ENCODE measurements at regions not wholly inside any gene's neighbourhood (a gene's known extent, or its start where the extent isn't known, plus 50 kb on each side); places are given as distances from the start of the nearest gene placed in this dataset.

DNA sequence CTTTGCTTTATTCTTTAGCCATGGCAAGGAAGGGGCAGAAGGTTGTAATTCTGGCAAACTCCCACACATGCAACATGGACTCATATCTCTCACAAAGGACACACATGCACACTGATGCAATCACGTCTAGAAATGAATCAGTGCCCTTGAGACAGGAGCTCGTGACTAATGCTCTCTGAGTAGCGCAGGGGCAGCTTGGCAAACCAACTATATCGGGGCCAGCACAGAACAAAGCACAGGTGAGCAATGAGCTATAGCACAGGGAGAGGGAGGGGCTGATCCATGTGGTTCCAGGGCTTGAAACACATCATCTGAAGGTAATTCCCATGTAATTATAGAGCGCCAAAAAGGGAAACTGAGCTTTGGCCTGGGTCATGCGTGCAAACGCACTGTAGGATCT, 165.2 kb upstream of the KLF7 start:
- TF ChIP-seq, protein P1, sequence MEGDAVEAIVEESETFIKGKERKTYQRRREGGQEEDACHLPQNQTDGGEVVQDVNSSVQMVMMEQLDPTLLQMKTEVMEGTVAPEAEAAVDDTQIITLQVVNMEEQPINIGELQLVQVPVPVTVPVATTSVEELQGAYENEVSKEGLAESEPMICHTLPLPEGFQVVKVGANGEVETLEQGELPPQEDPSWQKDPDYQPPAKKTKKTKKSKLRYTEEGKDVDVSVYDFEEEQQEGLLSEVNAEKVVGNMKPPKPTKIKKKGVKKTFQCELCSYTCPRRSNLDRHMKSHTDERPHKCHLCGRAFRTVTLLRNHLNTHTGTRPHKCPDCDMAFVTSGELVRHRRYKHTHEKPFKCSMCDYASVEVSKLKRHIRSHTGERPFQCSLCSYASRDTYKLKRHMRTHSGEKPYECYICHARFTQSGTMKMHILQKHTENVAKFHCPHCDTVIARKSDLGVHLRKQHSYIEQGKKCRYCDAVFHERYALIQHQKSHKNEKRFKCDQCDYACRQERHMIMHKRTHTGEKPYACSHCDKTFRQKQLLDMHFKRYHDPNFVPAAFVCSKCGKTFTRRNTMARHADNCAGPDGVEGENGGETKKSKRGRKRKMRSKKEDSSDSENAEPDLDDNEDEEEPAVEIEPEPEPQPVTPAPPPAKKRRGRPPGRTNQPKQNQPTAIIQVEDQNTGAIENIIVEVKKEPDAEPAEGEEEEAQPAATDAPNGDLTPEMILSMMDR (IDR thresholded peaks at IDR 0.05): no peak
- no peaks in the 10 kb centered on the region for H3K27me3 Mint-ChIP-seq (ENCODE audit: low read depth)
- no peak overlapping the region for H3K4me3 Mint-ChIP-seq (ENCODE audit: unreplicated experiment)
- DNase-seq (ENCODE audit: low spot score): no peak
- no peaks in the 10 kb centered on the region for H3K9me3 Mint-ChIP-seq (ENCODE audit: low read depth)
- H3K27ac Mint-ChIP-seq (ENCODE audit: unreplicated experiment): peak overlapping the region; percentile 91
- H3K4me1 Mint-ChIP-seq (ENCODE audit: low read depth): peaks cover 56% of the 10 kb centered on the region
- H3K36me3 Mint-ChIP-seq (ENCODE audit: low read depth): no peaks in the 10 kb centered on the region

DNA sequence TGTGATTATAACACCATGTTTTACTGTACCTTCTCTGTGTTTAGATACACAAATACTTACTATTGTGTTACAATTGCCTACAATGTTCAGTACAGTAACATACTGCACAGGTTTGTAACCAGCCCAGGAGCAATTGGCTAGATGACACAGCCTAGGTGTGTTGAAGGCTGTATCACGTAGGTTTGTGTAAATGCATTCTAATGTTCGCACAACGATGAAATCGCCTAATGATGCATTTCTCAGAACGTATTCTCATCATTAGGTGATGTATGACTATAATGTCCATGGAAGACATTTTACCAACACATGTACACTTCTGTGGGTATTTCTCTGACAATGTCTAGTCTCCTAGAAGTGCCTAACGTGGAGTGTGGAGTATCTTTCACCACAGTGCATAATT, 165.9 kb upstream of the KLF7 start:
- Mint-ChIP-seq H3K27me3 (ENCODE audit: low read depth) (no peaks in the 10 kb centered on the region), H3K4me3 (ENCODE audit: unreplicated experiment) (no peak overlapping the region), H3K9me3 (ENCODE audit: low read depth) (no peaks in the 10 kb centered on the region), H3K27ac (ENCODE audit: unreplicated experiment) (no peak overlapping the region), H3K36me3 (ENCODE audit: low read depth) (no peaks in the 10 kb centered on the region), H3K4me1 (ENCODE audit: low read depth) (peaks cover 57% of the 10 kb centered on the region)
- no peak for DNase-seq (ENCODE audit: low spot score)
- TF ChIP-seq, protein P1 (IDR thresholded peaks at IDR 0.05): no peak

DNA sequence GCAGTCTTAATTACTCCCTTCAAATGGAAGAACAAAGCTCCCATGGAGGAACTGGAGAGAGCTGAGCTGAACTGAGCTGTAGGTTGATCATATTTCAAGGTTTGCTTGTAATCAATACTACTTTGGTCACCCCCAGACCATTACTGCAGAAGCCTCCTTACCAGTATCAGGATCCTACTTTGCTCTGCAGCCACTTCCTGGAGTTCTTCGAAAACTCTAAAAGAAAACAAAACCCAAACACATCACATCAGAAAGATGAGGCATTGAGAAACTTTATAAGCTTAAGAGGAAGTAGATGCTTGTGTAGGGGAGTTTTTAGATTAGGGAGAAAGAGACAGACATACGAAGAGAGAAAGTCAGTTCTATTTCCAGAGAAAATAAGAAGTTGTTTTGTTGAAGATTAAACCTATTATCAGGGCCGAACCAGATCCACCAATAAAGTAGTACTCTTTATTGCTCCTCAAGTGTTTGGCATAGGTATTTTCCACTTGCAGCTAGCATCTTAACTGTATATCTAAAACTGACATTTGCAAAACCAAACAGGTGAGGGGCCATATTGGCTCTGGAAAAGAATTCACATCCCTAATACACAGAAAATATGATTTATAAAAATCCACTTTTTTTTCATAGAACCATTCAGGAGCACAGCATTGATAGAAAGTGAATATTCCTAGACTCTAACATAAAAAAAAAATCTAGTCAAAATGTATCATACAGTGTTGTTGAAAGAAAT, 166.9 kb upstream of the KLF7 start:
- Mint-ChIP-seq H3K4me3 (ENCODE audit: unreplicated experiment) (no peak overlapping the region), H3K9me3 (ENCODE audit: low read depth) (no peaks in the 10 kb centered on the region), H3K36me3 (ENCODE audit: low read depth) (no peaks in the 10 kb centered on the region), H3K27me3 (ENCODE audit: low read depth) (no peaks in the 10 kb centered on the region), H3K27ac (ENCODE audit: unreplicated experiment) (peak overlapping the region; percentile 47), H3K4me1 (ENCODE audit: low read depth) (peaks cover 62% of the 10 kb centered on the region)
- no peak for DNase-seq (ENCODE audit: low spot score)
- TF ChIP-seq, protein P1 (IDR thresholded peaks at IDR 0.05): no peak

DNA sequence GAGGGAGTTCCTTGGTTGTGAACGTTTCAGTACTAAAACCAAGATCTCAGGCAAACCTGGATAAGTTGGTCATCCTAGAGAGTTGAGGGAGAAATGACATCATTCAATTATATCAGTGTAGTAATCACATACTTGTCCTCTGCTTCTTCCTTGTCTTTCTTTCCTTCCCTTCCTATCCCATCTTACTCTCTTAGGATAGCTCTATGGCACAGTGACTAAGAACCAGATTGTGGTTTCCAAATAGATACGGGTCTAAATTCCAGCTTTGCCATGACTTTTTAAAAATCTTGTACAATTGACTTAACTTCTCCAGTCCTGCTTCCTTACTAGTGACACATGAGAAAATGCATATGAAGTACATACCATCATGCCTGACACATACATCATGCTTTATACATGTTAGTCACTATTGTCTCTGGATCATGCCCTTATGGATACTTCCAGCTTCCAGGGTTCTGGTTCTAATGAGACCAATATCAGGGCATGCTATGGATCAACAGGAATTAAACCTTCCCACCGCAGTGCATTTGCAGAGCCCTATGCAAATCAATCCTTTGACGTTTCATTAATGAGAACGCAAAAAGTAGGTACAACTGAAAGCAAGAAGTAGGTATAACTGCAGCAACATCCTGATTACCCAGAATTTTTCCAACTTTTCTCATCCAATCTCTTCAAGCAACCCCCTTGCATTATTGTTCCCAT, 168.0 kb upstream of the KLF7 start:
- Mint-ChIP-seq H3K4me3 (ENCODE audit: unreplicated experiment) (peak overlapping the region; percentile 61), H3K27me3 (ENCODE audit: low read depth) (no peaks in the 10 kb centered on the region), H3K36me3 (ENCODE audit: low read depth) (no peaks in the 10 kb centered on the region), H3K4me1 (ENCODE audit: low read depth) (peaks cover 73% of the 10 kb centered on the region), H3K9me3 (ENCODE audit: low read depth) (no peaks in the 10 kb centered on the region), H3K27ac (ENCODE audit: unreplicated experiment) (peak overlapping the region; percentile 97)
- DNase-seq (ENCODE audit: low spot score): no peak
- TF ChIP-seq, protein P1 (IDR thresholded peaks at IDR 0.05): no peak

DNA sequence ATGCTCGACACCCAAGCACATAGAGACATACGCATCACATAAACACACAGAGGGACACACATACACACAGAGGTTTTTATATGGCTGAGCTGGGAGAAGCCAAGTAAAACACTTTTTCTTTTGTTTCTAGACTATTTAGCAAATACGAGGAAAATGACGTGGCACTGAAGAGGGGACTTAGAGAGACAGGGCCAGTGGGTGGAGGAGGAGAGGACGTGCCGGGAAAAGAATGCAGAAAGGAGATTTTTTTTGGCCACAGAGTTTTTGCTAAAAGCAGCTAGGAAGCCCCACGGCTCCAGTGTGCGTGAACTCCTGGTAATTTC, 168.5 kb upstream of the KLF7 start:
- TF ChIP-seq, protein P1 (IDR thresholded peaks at IDR 0.05): no peak
- H3K27me3 Mint-ChIP-seq (ENCODE audit: low read depth): no peaks in the 10 kb centered on the region
- H3K9me3 Mint-ChIP-seq (ENCODE audit: low read depth): no peaks in the 10 kb centered on the region
- no peak for DNase-seq (ENCODE audit: low spot score)
- H3K36me3 Mint-ChIP-seq (ENCODE audit: low read depth): no peaks in the 10 kb centered on the region
- H3K27ac Mint-ChIP-seq (ENCODE audit: unreplicated experiment): peak overlapping the region; percentile 97
- H3K4me1 Mint-ChIP-seq (ENCODE audit: low read depth): peaks cover 71% of the 10 kb centered on the region
- peak overlapping the region; percentile 61 for H3K4me3 Mint-ChIP-seq (ENCODE audit: unreplicated experiment)

Data from chondrocyte (in vitro differentiated cells).